ENCODE measurements at regions not wholly inside any gene's neighbourhood (a gene's known extent, or its start where the extent isn't known, plus 50 kb on each side); places are given as distances from the start of the nearest gene placed in this dataset.

- DNase-seq (ENCODE audit: low spot score), result no peak
Measured at GRCh38 chr1:38132681-38133080, 86.1 kb upstream of the POU3F1 start.

GRCh38 chr1:38131024-38131585 is 84.5 kb upstream of the POU3F1 start:
- DNase-seq (ENCODE audit: low spot score), result peak; percentile 28

GRCh38 chr1:38129971-38130370 is 83.4 kb upstream of the POU3F1 start:
- DNase-seq (ENCODE audit: low spot score), result no peak

DNA sequence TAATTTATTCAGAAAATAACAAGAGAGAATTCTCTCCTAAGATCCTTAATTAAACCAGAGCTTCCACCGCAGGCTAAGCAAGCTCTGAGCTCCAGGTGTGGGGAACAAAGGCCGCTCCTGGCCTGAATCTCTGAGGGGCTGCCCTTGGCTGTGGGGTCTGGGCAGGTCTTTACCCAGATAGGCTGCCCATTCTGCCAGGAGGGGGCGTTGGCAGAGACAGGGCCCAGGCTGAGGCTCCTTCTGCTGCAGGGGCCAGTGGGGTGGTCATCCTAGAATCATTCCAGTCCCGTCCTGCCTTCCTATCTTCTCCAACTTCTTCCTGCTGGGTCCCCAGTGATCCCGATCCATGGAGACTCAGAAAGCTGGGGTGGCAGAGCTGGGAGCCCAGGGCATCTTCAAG is 82.9 kb upstream of the POU3F1 start:
- no peak for DNase-seq (ENCODE audit: low spot score)

DNA sequence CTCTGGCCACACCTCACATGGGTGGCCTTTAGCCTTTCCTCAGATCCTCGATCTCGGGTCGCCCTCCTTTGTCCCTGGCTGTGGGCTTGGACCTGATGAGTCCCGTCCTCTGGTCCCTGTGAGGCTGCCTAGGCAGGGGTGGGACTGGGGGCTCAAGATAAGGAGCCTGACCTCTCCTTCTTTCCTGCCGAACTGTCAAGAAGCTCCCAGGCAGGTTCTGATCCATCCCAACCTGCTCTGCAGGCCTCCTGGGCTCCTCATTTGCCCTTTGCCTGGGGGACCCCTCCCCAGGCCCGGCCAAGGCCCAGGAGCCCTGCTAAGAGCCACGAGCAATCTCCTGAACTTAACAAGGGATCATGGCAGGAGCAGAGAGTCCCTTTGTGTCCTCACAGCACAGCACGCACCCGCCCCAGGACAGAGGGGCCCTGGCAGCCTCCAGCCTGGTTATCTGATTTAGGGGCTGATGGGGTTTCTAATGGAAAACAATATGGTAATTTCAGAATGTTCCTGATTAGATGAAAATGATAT is 82.4 kb upstream of the POU3F1 start:
- no peak for DNase-seq (ENCODE audit: low spot score)

DNA sequence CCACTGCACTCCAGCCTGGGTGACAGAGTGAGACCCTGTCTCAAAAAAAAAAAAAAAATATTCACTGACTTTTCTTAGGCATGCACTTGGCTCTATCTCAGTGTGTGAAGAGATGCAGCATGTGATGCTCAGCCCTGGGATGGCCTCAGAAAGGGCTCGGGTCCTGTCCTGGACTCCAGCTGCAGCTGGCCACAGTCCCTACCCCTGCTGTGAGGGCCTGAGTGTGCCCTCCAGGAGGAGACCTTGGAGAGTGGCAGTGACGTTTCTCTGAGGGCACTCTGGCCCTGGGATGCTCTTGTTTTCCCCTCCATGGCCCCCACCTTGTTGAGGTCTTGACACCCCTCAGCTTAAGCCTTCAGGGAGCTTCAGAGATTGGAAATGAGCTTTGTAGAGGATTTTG is 81.9 kb upstream of the POU3F1 start:
- DNase-seq (ENCODE audit: low spot score), result no peak

DNA sequence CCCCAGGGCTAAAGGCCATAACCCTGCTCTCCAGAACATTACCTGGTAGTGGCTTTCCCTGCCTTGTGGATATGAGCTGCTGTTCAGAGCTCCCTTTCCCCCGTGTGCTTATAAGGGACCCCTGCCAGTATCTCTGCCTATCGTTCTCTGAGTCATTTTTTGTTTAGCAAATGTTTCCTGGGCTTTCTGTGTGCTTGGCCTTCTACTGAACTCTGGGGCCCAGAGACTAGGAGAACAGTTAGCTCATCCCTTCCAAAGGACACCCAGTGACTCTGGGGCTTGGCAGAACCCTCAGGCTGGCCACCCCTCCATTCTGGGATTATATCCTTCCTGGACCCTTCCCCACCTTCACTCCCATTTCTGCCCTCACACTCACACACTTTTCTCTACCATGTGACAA is 80.8 kb upstream of the POU3F1 start:
- DNase-seq (ENCODE audit: low spot score), result no peak

GRCh38 chr1:38126970-38127369 is 80.4 kb upstream of the POU3F1 start:
- no peak for DNase-seq (ENCODE audit: low spot score)

GRCh38 chr1:38125837-38126520 is 79.4 kb upstream of the POU3F1 start:
- no peak for DNase-seq (ENCODE audit: low spot score)

GRCh38 chr1:38125016-38125415 is 78.4 kb upstream of the POU3F1 start:
- DNase-seq (ENCODE audit: low spot score), result no peak

GRCh38 chr1:38123356-38124135 is 77.0 kb upstream of the POU3F1 start:
- DNase-seq (ENCODE audit: low spot score), result no peak

DNA sequence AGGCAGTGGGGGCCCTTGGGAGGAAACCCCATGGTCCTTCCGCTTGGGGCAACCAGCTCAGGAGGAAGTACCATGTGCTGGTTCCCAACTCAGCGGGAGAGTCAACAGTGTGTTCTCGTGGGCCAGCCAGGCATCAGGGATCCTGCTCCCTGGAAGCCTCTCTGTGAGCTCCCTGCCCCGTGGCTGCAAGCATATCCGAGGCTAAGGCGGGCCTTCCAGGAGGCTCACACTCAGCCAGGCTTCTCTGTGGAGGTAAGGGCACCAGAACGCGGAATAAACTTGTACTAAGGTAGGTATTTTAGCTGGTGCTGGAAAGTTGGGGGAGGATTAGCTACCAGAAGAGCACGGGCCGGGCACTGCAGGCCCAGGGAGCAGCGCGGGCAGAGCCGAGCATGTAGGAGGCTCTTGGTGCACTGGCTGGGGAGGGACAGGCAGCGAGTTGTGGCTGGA is 74.7 kb upstream of the POU3F1 start:
- DNase-seq (ENCODE audit: low spot score), result no peak

GRCh38 chr1:38120552-38121230 is 74.1 kb upstream of the POU3F1 start:
- no peak for DNase-seq (ENCODE audit: low spot score)

DNA sequence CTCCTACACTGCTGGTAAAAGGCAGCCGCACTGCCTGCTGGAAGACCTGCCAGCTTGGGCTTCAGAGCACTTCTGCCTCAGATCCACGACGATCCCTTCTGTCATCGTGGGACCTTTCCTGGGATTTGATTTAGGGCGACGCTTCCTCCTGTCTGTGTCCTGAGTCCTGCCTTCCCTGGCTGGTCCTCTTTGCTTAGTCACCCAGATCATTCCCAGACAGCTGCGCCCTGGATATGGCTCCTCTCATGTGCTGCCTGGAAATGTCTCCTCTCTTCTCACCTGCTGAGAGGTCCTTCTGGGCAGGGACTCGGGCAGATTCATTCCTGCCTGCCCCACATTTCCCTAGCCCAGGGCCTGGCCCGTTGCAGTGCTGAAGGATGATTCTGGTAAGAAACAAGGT is 72.4 kb upstream of the POU3F1 start:
- no peak for DNase-seq (ENCODE audit: low spot score)

DNA sequence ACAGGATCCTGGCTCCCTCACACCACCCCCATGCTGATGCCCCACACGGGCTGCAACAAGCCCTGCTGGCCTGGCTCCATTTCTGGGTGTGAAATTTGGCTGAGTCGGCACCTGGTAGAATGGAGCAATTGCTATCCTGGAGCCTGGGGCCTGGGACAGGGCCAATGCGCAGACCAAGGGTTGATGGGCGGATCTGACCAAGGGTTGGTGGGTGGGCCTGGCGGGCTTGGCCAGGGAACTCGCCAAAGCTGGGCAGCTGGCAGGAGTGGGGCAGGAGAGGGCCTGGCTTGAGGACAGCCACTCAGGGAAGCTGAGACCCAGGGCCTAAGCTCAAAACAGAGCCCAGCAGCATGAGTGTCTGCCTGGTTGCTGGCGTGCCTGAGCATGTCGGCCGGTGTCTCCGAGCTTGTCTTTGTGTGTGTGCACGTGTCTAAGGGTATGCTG is 70.9 kb upstream of the POU3F1 start:
- DNase-seq (ENCODE audit: low spot score), result no peak

GRCh38 chr1:38115682-38116202 is 69.1 kb upstream of the POU3F1 start:
- no peak for DNase-seq (ENCODE audit: low spot score)

DNA sequence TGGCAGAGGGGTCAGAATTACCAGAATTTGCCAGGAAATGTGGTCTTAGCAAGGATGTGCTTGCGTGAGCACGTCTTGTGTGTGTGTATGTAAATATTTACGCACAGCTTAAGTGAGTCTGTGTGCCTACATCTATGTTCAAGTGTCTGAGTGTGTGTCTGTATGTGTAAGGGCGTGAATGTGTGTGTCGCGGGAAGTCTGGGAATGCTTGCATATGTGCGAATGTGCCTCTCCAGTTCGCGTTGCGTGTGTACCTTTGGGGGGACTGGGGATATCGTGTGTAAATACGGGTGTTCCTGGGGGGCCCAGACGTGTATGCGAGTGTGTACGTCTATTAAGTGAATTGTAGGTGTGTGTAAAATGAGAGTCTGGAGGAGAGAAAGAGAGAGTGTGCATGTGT is 68.6 kb upstream of the POU3F1 start:
- no peak for DNase-seq (ENCODE audit: low spot score)

DNA sequence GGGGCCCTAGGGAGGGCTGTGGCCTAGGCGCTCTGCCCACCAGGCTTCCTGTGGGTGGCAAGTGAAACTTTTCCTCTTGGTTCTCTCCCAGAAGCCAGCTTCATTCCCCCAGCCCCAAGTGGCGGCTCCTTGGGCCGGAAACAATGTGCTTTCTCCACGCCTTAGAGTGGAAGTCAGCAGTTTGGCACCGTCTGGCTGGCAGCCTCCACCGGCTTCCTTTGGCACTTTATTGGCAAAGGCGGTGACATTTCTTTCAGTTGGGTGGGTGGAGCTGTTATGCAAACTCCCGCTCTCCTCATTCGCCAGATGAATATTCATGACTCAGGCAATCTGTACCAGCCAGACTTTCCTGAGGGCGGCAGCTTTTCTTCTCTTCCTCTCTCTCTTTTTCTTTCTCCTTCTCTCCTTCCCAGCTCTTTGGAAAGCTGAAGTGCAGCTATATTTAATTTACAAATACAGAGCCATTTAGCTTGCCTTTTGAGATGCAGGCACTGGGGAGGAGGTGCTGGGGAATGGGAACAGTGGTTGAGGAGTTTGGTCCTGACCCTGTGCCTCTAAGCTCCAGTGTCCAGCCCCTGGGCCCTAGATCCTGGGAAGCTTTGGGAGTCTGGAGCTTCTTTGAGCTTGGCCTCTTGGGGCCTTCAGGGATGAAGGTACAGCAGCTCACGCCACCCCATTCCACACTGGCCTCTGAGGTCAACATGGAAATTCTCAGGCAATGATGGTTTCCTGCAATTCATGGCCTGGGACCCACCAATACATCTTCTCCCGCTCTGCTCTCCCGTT is 67.8 kb upstream of the POU3F1 start:
- no peak for DNase-seq (ENCODE audit: low spot score)

GRCh38 chr1:38113159-38113666 is 66.6 kb upstream of the POU3F1 start:
- no peak for DNase-seq (ENCODE audit: low spot score)

DNA sequence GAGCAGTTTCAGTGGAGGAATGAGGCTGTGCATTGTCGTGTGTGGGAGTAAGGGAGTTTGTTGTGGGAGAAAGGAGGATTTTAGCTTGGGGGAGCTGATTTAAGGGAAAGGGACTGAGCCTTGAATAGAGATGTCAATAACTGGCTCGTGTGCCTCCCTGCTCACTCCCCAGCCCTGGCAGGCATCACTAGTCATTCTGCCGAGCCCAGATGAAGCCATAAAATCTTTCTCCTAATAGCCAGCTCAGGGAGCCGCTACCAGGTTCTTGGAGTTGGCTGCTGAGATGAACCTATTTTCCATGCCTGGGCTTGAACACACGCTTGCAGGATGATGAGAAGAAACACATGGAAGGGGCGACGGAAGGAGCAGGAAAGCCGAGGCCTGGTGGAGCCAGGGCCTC is 65.0 kb upstream of the POU3F1 start:
- no peak for DNase-seq (ENCODE audit: low spot score)

- DNase-seq (ENCODE audit: low spot score), result no peak
Measured at GRCh38 chr1:38105267-38105666, 58.7 kb upstream of the POU3F1 start.

Data from SW480 (cell line).